ENCODE measurements at regions not wholly inside any gene's neighbourhood (a gene's known extent, or its start where the extent isn't known, plus 50 kb on each side); places are given as distances from the start of the nearest gene placed in this dataset.

GRCh38 chr4:110877778-110878370 is 255.0 kb upstream of the PITX2 start:
- H3K27me3 ChIP-seq (ENCODE audit: insufficient read depth, low read depth, severe bottlenecking), result peaks cover 18% of the 10 kb centered on the region
- DNase-seq, result no peak
- H3K36me3 ChIP-seq, result no peaks in the 10 kb centered on the region
- no peak for TF ChIP-seq CTCF (IDR thresholded peaks at IDR 0.05; ENCODE audit: low read depth, low read length)
- no peak overlapping the region for H3K4me3 ChIP-seq (ENCODE audit: low read depth, low read length)
- H3K9me3 ChIP-seq (ENCODE audit: severe bottlenecking), result no peaks in the 10 kb centered on the region
- no peak overlapping the region for H3K27ac ChIP-seq

GRCh38 chr4:110878413-110878812 is 255.5 kb upstream of the PITX2 start:
- no peaks in the 10 kb centered on the region for H3K36me3 ChIP-seq
- no peak overlapping the region for H3K27ac ChIP-seq
- no peaks in the 10 kb centered on the region for H3K9me3 ChIP-seq (ENCODE audit: severe bottlenecking)
- no peak for DNase-seq
- no peak for TF ChIP-seq CTCF (IDR thresholded peaks at IDR 0.05; ENCODE audit: low read depth, low read length)
- no peak overlapping the region for H3K4me3 ChIP-seq (ENCODE audit: low read depth, low read length)
- H3K27me3 ChIP-seq (ENCODE audit: insufficient read depth, low read depth, severe bottlenecking), result peaks cover 18% of the 10 kb centered on the region

- TF ChIP-seq CTCF (IDR thresholded peaks at IDR 0.05; ENCODE audit: low read depth, low read length), result no peak
- Histone ChIP-seq H3K27me3 (ENCODE audit: insufficient read depth, low read depth, severe bottlenecking) (peaks cover 18% of the 10 kb centered on the region), H3K36me3 (no peaks in the 10 kb centered on the region), H3K9me3 (ENCODE audit: severe bottlenecking) (no peaks in the 10 kb centered on the region), H3K27ac (no peak overlapping the region), H3K4me3 (ENCODE audit: low read depth, low read length) (no peak overlapping the region)
- no peak for DNase-seq
Observed at GRCh38 chr4:110878956-110879355, 256.1 kb upstream of the PITX2 start.

GRCh38 chr4:110886270-110886669 is 263.4 kb upstream of the PITX2 start:
- Histone ChIP-seq H3K9me3 (ENCODE audit: severe bottlenecking) (no peaks in the 10 kb centered on the region), H3K27ac (no peak overlapping the region), H3K4me3 (ENCODE audit: low read depth, low read length) (no peak overlapping the region), H3K36me3 (no peaks in the 10 kb centered on the region), H3K27me3 (ENCODE audit: insufficient read depth, low read depth, severe bottlenecking) (peaks cover 4% of the 10 kb centered on the region)
- no peak for DNase-seq
- TF ChIP-seq CTCF (IDR thresholded peaks at IDR 0.05; ENCODE audit: low read depth, low read length), result no peak

GRCh38 chr4:110886856-110887255 is 264.0 kb upstream of the PITX2 start:
- H3K27ac ChIP-seq, result no peak overlapping the region
- H3K9me3 ChIP-seq (ENCODE audit: severe bottlenecking), result no peaks in the 10 kb centered on the region
- no peak for TF ChIP-seq CTCF (IDR thresholded peaks at IDR 0.05; ENCODE audit: low read depth, low read length)
- no peak overlapping the region for H3K4me3 ChIP-seq (ENCODE audit: low read depth, low read length)
- H3K36me3 ChIP-seq, result no peaks in the 10 kb centered on the region
- peaks cover 4% of the 10 kb centered on the region for H3K27me3 ChIP-seq (ENCODE audit: insufficient read depth, low read depth, severe bottlenecking)
- DNase-seq, result no peak

- peaks cover 55% of the 10 kb centered on the region for H3K27me3 ChIP-seq (ENCODE audit: insufficient read depth, low read depth, severe bottlenecking)
- TF ChIP-seq CTCF (IDR thresholded peaks at IDR 0.05; ENCODE audit: low read depth, low read length), result no peak
- H3K27ac ChIP-seq, result no peak overlapping the region
- no peak overlapping the region for H3K4me3 ChIP-seq (ENCODE audit: low read depth, low read length)
- H3K9me3 ChIP-seq (ENCODE audit: severe bottlenecking), result no peaks in the 10 kb centered on the region
- H3K36me3 ChIP-seq, result no peaks in the 10 kb centered on the region
- no peak for DNase-seq
Observed at GRCh38 chr4:110897784-110898183, 274.9 kb upstream of the PITX2 start.

All from WERI-Rb-1 (cell line).